Osteoblast (primary cell): ENCODE measurements at regions not wholly inside any gene's neighbourhood (a gene's known extent, or its start where the extent isn't known, plus 50 kb on each side); places are given as distances from the start of the nearest gene placed in this dataset.

Experiments
- DNase-seq: peaks from one replicate; pipeline ENCODE4 v3.0.0; 2011; ENCODE audit warnings: low spot score, mixed read lengths; ENCODE audit not compliant: insufficient read length; ENCODE audit errors: missing footprints
- H2AFZ ChIP-seq: 2 replicates; pipeline ENCODE4 v1.6.0; 2011; ENCODE audit warnings: mild to moderate bottlenecking, low read length
- H3K27ac ChIP-seq: 2 replicates; pipeline ENCODE4 v1.5.1; 2011; ENCODE audit warnings: mild to moderate bottlenecking, low read depth, low read length, moderate library complexity
- H3K27me3 ChIP-seq: 2 replicates; pipeline ENCODE4 v1.6.0; 2012; ENCODE audit warnings: mild to moderate bottlenecking, control low read depth, inconsistent platforms, low read length, moderate library complexity; ENCODE audit not compliant: insufficient read depth
- H3K36me3 ChIP-seq: 2 replicates; pipeline ENCODE4 v1.5.1; 2011; ENCODE audit warnings: mild to moderate bottlenecking, low read length, control low read depth, moderate library complexity; ENCODE audit not compliant: insufficient read depth
- H3K4me1 ChIP-seq: 2 replicates; pipeline ENCODE4 v1.5.1; 2011; ENCODE audit warnings: mild to moderate bottlenecking, low read length, control low read depth, moderate library complexity; ENCODE audit not compliant: insufficient read depth
- H3K4me2 ChIP-seq: 2 replicates; pipeline ENCODE4 v1.6.0; 2011; ENCODE audit warnings: mild to moderate bottlenecking, low read length; ENCODE audit not compliant: insufficient read depth
- H3K4me3 ChIP-seq: fragments of 200-600 bp; sonication (generic); 3 replicates; pipeline ENCODE4 v1.5.1; 2012; ENCODE audit warnings: mild to moderate bottlenecking, low read length, inconsistent platforms; ENCODE audit not compliant: insufficient read depth
- H3K79me2 ChIP-seq: 2 replicates; pipeline ENCODE4 v1.6.0; 2012; ENCODE audit warnings: mild to moderate bottlenecking, low read length, control low read depth, inconsistent platforms; ENCODE audit not compliant: insufficient read depth
- H3K9me3 ChIP-seq: 2 replicates; pipeline ENCODE4 v1.5.1; 2011; ENCODE audit warnings: low read depth, low read length, control low read depth
- H4K20me1 ChIP-seq: 2 replicates; pipeline ENCODE4 v1.6.0; 2012; ENCODE audit warnings: mild to moderate bottlenecking, low read length, control low read depth; ENCODE audit not compliant: insufficient read depth
- TF ChIP-seq, protein P1 (sequence below): IDR thresholded peaks from 2 replicates; pipeline ENCODE4 v1.5.1; 2011; ENCODE audit warnings: mild to moderate bottlenecking, low read depth, low read length, moderate library complexity; ENCODE audit errors: extremely low read depth

- Histone ChIP-seq H3K27me3 (no peaks in the 10 kb centered on the region), H3K27ac (no peak overlapping the region), H3K4me3 (no peak overlapping the region), H4K20me1 (no peaks in the 10 kb centered on the region), H3K4me2 (no peak overlapping the region), H3K36me3 (no peaks in the 10 kb centered on the region), H2AFZ (no peak overlapping the region), H3K79me2 (no peaks in the 10 kb centered on the region), H3K4me1 (peaks cover 21% of the 10 kb centered on the region), H3K9me3 (no peaks in the 10 kb centered on the region)
- DNase-seq = no peak
- TF ChIP-seq, protein P1, sequence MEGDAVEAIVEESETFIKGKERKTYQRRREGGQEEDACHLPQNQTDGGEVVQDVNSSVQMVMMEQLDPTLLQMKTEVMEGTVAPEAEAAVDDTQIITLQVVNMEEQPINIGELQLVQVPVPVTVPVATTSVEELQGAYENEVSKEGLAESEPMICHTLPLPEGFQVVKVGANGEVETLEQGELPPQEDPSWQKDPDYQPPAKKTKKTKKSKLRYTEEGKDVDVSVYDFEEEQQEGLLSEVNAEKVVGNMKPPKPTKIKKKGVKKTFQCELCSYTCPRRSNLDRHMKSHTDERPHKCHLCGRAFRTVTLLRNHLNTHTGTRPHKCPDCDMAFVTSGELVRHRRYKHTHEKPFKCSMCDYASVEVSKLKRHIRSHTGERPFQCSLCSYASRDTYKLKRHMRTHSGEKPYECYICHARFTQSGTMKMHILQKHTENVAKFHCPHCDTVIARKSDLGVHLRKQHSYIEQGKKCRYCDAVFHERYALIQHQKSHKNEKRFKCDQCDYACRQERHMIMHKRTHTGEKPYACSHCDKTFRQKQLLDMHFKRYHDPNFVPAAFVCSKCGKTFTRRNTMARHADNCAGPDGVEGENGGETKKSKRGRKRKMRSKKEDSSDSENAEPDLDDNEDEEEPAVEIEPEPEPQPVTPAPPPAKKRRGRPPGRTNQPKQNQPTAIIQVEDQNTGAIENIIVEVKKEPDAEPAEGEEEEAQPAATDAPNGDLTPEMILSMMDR = no peak
These were observed 359.8 kb upstream of the CTSO start for GRCh38 chr4:156313497-156313896.

DNA sequence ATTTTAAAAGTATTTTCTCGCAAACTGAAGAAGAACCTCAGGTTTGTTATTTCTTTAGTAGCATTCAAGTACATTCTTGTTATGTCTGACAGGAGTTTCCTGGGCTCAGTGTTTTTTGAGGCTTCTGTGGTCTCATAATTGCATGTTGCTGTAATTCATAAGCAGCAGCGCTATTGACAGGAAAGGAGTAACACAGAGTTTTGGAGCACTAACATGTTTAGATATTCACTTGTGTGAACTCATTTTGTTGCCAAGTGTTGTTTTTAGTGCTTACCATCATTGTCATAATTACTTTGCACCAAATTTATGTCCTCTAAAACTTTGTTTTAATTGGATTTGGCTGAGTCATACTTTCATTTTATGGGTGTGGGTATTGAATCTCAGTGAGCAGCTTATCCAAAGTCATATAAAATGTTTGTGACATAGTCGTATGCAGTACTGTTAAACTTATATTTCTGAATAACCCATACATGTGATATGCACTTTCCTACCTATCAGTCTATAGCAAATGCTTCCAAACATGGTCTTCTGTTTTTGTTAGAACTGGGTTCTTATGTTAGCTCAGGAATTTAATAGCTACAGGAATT, 358.7 kb upstream of the CTSO start:
- H3K27me3 ChIP-seq = no peaks in the 10 kb centered on the region
- peak overlapping the region; percentile 13 for H3K27ac ChIP-seq
- TF ChIP-seq, protein P1 = no peak
- H3K4me2 ChIP-seq = peak overlapping the region; percentile 88
- no peaks in the 10 kb centered on the region for H3K9me3 ChIP-seq
- peaks cover 21% of the 10 kb centered on the region for H3K4me1 ChIP-seq
- H3K36me3 ChIP-seq = no peaks in the 10 kb centered on the region
- no peak for DNase-seq
- H3K79me2 ChIP-seq = no peaks in the 10 kb centered on the region
- peak overlapping the region; percentile 67 for H2AFZ ChIP-seq
- H3K4me3 ChIP-seq = peak overlapping the region; percentile 65
- H4K20me1 ChIP-seq = no peaks in the 10 kb centered on the region

GRCh38 chr4:156309031-156309430, 355.4 kb upstream of the CTSO start:
- Histone ChIP-seq H3K27ac (no peak overlapping the region), H3K9me3 (no peaks in the 10 kb centered on the region), H3K27me3 (no peaks in the 10 kb centered on the region)

DNA sequence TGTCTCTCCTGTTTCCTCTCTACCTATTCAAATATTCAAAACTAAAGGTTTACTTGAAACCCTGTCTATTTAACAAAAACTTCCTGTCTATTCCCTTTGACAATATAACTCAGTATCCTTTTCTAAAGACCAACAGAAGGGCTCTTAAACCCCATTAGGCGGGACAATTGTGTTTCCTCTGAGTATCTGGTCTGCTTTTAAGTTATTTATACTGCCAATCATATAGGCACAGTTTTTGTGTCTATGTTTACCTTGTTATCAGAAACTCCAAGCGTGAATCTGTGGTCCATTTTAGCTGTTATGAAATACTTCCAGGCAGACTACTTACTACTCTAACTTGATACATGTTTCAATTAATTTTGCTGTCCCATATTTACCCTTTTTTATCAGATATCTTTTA, 350.0 kb upstream of the CTSO start:
- H2AFZ ChIP-seq = peak overlapping the region; percentile 4
- no peaks in the 10 kb centered on the region for H3K36me3 ChIP-seq
- TF ChIP-seq, protein P1 = no peak

More at GRCh38 chr4:156309031-156309430, 355.4 kb upstream of the CTSO start:
- Histone ChIP-seq H2AFZ (peak overlapping the region; percentile 29), H3K79me2 (no peaks in the 10 kb centered on the region), H3K4me1 (peaks cover 21% of the 10 kb centered on the region), H3K36me3 (no peaks in the 10 kb centered on the region), H3K4me2 (no peak overlapping the region), H3K4me3 (no peak overlapping the region), H4K20me1 (no peaks in the 10 kb centered on the region)
- DNase-seq = no peak
- TF ChIP-seq, protein P1 = no peak

More for the DNA sequence above, 350.0 kb upstream of the CTSO start:
- no peaks in the 10 kb centered on the region for H3K79me2 ChIP-seq
- no peaks in the 10 kb centered on the region for H3K4me1 ChIP-seq
- H3K27ac ChIP-seq = no peak overlapping the region
- no peak for DNase-seq
- no peak overlapping the region for H3K4me2 ChIP-seq
- no peaks in the 10 kb centered on the region for H4K20me1 ChIP-seq
- no peak overlapping the region for H3K4me3 ChIP-seq
- H3K27me3 ChIP-seq = no peaks in the 10 kb centered on the region
- H3K9me3 ChIP-seq = no peaks in the 10 kb centered on the region
